ENCODE measurements at regions not wholly inside any gene's neighbourhood (a gene's known extent, or its start where the extent isn't known, plus 50 kb on each side); places are given as distances from the start of the nearest gene placed in this dataset.

GRCh38 chr10:62903828-62904227 is 87.7 kb upstream of the EGR2 start:
- Mint-ChIP-seq H3K9me3 (peaks cover 2% of the 10 kb centered on the region), H3K27me3 (no peaks in the 10 kb centered on the region), H3K36me3 (no peaks in the 10 kb centered on the region), H3K4me1 (peaks cover 10% of the 10 kb centered on the region), H3K4me3 (no peak overlapping the region), H3K27ac (no peak overlapping the region)
- DNase-seq (ENCODE audit: low spot score in 2 of 2) (no peak), ATAC-seq (ENCODE audit: low read depth) (no peak)

GRCh38 chr10:62900829-62901571 is 84.8 kb upstream of the EGR2 start:
- DNase-seq (ENCODE audit: low spot score in 2 of 2) (no peak), ATAC-seq (ENCODE audit: low read depth) (no peak)
- Mint-ChIP-seq H3K27ac (no peak overlapping the region), H3K4me1 (peaks cover 2% of the 10 kb centered on the region), H3K9me3 (peaks cover 2% of the 10 kb centered on the region), H3K36me3 (no peaks in the 10 kb centered on the region), H3K4me3 (no peak overlapping the region), H3K27me3 (no peaks in the 10 kb centered on the region)

- H3K27ac Mint-ChIP-seq = no peak overlapping the region
- no peaks in the 10 kb centered on the region for H3K4me1 Mint-ChIP-seq
- H3K9me3 Mint-ChIP-seq = no peaks in the 10 kb centered on the region
- no peaks in the 10 kb centered on the region for H3K27me3 Mint-ChIP-seq
- no peaks in the 10 kb centered on the region for H3K36me3 Mint-ChIP-seq
- ATAC-seq (ENCODE audit: low read depth) (no peak), DNase-seq (ENCODE audit: low spot score in 2 of 2) (no peak)
- H3K4me3 Mint-ChIP-seq = no peak overlapping the region
Observed at GRCh38 chr10:62899311-62899710, 83.1 kb upstream of the EGR2 start.

- no peaks in the 10 kb centered on the region for H3K27me3 Mint-ChIP-seq
Observed at GRCh38 chr10:62895063-62895462, 78.9 kb upstream of the EGR2 start.

GRCh38 chr10:62894156-62894555 is 78.0 kb upstream of the EGR2 start:
- no peaks in the 10 kb centered on the region for H3K9me3 Mint-ChIP-seq
- H3K4me1 Mint-ChIP-seq = no peaks in the 10 kb centered on the region
- H3K27ac Mint-ChIP-seq = no peak overlapping the region
- no peak overlapping the region for H3K4me3 Mint-ChIP-seq
- no peaks in the 10 kb centered on the region for H3K36me3 Mint-ChIP-seq
- H3K27me3 Mint-ChIP-seq = no peaks in the 10 kb centered on the region
- DNase-seq (ENCODE audit: low spot score in 2 of 2) (no peak), ATAC-seq (ENCODE audit: low read depth) (no peak)

More at GRCh38 chr10:62895063-62895462, 78.9 kb upstream of the EGR2 start:
- no peaks in the 10 kb centered on the region for H3K4me1 Mint-ChIP-seq
- no peaks in the 10 kb centered on the region for H3K36me3 Mint-ChIP-seq
- DNase-seq (ENCODE audit: low spot score in 2 of 2) (no peak), ATAC-seq (ENCODE audit: low read depth) (no peak)
- H3K9me3 Mint-ChIP-seq = no peaks in the 10 kb centered on the region
- H3K4me3 Mint-ChIP-seq = no peak overlapping the region
- H3K27ac Mint-ChIP-seq = no peak overlapping the region

- Mint-ChIP-seq H3K36me3 (no peaks in the 10 kb centered on the region), H3K4me3 (no peak overlapping the region), H3K27ac (no peak overlapping the region), H3K27me3 (no peaks in the 10 kb centered on the region), H3K9me3 (no peaks in the 10 kb centered on the region), H3K4me1 (no peaks in the 10 kb centered on the region)
- no peak for ATAC-seq (ENCODE audit: low read depth)
- DNase-seq (ENCODE audit: low spot score in 2 of 2) = no peak
Observed at GRCh38 chr10:62893036-62893435, 76.9 kb upstream of the EGR2 start.

GRCh38 chr10:62890395-62890794 is 74.2 kb upstream of the EGR2 start:
- no peaks in the 10 kb centered on the region for H3K36me3 Mint-ChIP-seq
- ATAC-seq (ENCODE audit: low read depth) (no peak), DNase-seq (ENCODE audit: low spot score in 2 of 2) (no peak)
- H3K4me1 Mint-ChIP-seq = no peaks in the 10 kb centered on the region
- H3K4me3 Mint-ChIP-seq = no peak overlapping the region
- no peak overlapping the region for H3K27ac Mint-ChIP-seq
- H3K9me3 Mint-ChIP-seq = no peaks in the 10 kb centered on the region
- H3K27me3 Mint-ChIP-seq = peaks cover 3% of the 10 kb centered on the region

- H3K4me1 Mint-ChIP-seq = no peaks in the 10 kb centered on the region
- H3K27me3 Mint-ChIP-seq = peaks cover 6% of the 10 kb centered on the region
- H3K9me3 Mint-ChIP-seq = no peaks in the 10 kb centered on the region
- no peak for ATAC-seq (ENCODE audit: low read depth)
- DNase-seq (ENCODE audit: low spot score in 2 of 2) = no peak
- no peak overlapping the region for H3K4me3 Mint-ChIP-seq
- no peak overlapping the region for H3K27ac Mint-ChIP-seq
- H3K36me3 Mint-ChIP-seq = no peaks in the 10 kb centered on the region
Observed at GRCh38 chr10:62887642-62888041, 71.5 kb upstream of the EGR2 start.

GRCh38 chr10:62885684-62886461 is 69.7 kb upstream of the EGR2 start:
- H3K27ac Mint-ChIP-seq = no peak overlapping the region
- ATAC-seq (ENCODE audit: low read depth) = no peak
- H3K27me3 Mint-ChIP-seq = peaks cover 9% of the 10 kb centered on the region
- H3K4me3 Mint-ChIP-seq = no peak overlapping the region
- no peaks in the 10 kb centered on the region for H3K36me3 Mint-ChIP-seq
- no peaks in the 10 kb centered on the region for H3K4me1 Mint-ChIP-seq
- no peaks in the 10 kb centered on the region for H3K9me3 Mint-ChIP-seq
- no peak for DNase-seq (ENCODE audit: low spot score in 2 of 2)

- DNase-seq (ENCODE audit: low spot score in 2 of 2) = no peak
- no peak overlapping the region for H3K4me3 Mint-ChIP-seq
- no peak for ATAC-seq (ENCODE audit: low read depth)
- no peaks in the 10 kb centered on the region for H3K36me3 Mint-ChIP-seq
- no peaks in the 10 kb centered on the region for H3K4me1 Mint-ChIP-seq
- H3K27ac Mint-ChIP-seq = no peak overlapping the region
- peaks cover 13% of the 10 kb centered on the region for H3K27me3 Mint-ChIP-seq
- H3K9me3 Mint-ChIP-seq = no peaks in the 10 kb centered on the region
Observed at GRCh38 chr10:62880162-62880561, 64.0 kb upstream of the EGR2 start.

- Mint-ChIP-seq H3K27ac (no peak overlapping the region), H3K4me3 (no peak overlapping the region), H3K27me3 (peaks cover 5% of the 10 kb centered on the region), H3K4me1 (no peaks in the 10 kb centered on the region), H3K36me3 (peaks cover 3% of the 10 kb centered on the region), H3K9me3 (peaks cover 1% of the 10 kb centered on the region)
- ATAC-seq (ENCODE audit: low read depth) = no peak
- DNase-seq (ENCODE audit: low spot score in 2 of 2) = no peak
Observed at GRCh38 chr10:62873866-62874265, 57.7 kb upstream of the EGR2 start.

GRCh38 chr10:62870866-62871265 is 54.7 kb upstream of the EGR2 start:
- Mint-ChIP-seq H3K36me3 (peaks cover 3% of the 10 kb centered on the region), H3K4me3 (no peak overlapping the region), H3K27ac (no peak overlapping the region), H3K9me3 (peaks cover 1% of the 10 kb centered on the region), H3K4me1 (no peaks in the 10 kb centered on the region), H3K27me3 (peaks cover 5% of the 10 kb centered on the region)
- no peak for ATAC-seq (ENCODE audit: low read depth)
- DNase-seq (ENCODE audit: low spot score in 2 of 2) = no peak

GRCh38 chr10:62869958-62870357 is 53.8 kb upstream of the EGR2 start:
- ATAC-seq (ENCODE audit: low read depth) (no peak), DNase-seq (ENCODE audit: low spot score in 2 of 2) (no peak)
- Mint-ChIP-seq H3K27me3 (peaks cover 5% of the 10 kb centered on the region), H3K9me3 (peaks cover 1% of the 10 kb centered on the region), H3K4me1 (no peaks in the 10 kb centered on the region), H3K4me3 (no peak overlapping the region), H3K27ac (no peak overlapping the region), H3K36me3 (peaks cover 3% of the 10 kb centered on the region)

GRCh38 chr10:62866941-62867340 is 50.8 kb upstream of the EGR2 start:
- Mint-ChIP-seq H3K27ac (no peak overlapping the region), H3K4me1 (peaks cover 10% of the 10 kb centered on the region), H3K4me3 (no peak overlapping the region), H3K9me3 (peaks cover 1% of the 10 kb centered on the region), H3K36me3 (peaks cover 3% of the 10 kb centered on the region), H3K27me3 (peaks cover 5% of the 10 kb centered on the region)
- no peak for ATAC-seq (ENCODE audit: low read depth)
- DNase-seq (ENCODE audit: low spot score in 2 of 2) = no peak
